DOHH2 (cell line): ENCODE measurements at regions not wholly inside any gene's neighbourhood (a gene's known extent, or its start where the extent isn't known, plus 50 kb on each side); places are given as distances from the start of the nearest gene placed in this dataset.

ENCODE experiments used
- CTCF ChIP-seq: fragments of 200-600 bp; sonication (generic); IDR thresholded peaks from one replicate; pipeline ENCODE4 v1.5.1; 2014; ENCODE audit warnings: antibody characterized with exemption, mild to moderate bottlenecking, low read depth, low read length; ENCODE audit not compliant: poor library complexity, severe bottlenecking
- EZH2phosphoT487 ChIP-seq: fragments of 200-600 bp; sonication (generic); IDR thresholded peaks from 2 replicates; pipeline ENCODE4 v1.6.1; 2017; ENCODE audit warnings: borderline replicate concordance, mild to moderate bottlenecking, antibody characterized with exemption, low read length, moderate library complexity, mixed read lengths

- no peak for TF ChIP-seq CTCF
- no peak for TF ChIP-seq EZH2phosphoT487
Observed at GRCh38 chr2:510839-511238, 166.4 kb downstream of the TMEM18 start.
